ENCODE measurements at regions not wholly inside any gene's neighbourhood (a gene's known extent, or its start where the extent isn't known, plus 50 kb on each side); places are given as distances from the start of the nearest gene placed in this dataset.
"Not testable (repeated sequence)": the region's sequence is repeated elsewhere in the genome, so short reads cannot be mapped to it uniquely, and the experiment has no call there.

GRCh38 chr5:2565147-2565546 is 186.3 kb downstream of the IRX2 start:
- DNase-seq = no peak

- no peak for DNase-seq
Observed at GRCh38 chr5:2563046-2563445, 188.4 kb downstream of the IRX2 start.

- DNase-seq = no peak
Observed at GRCh38 chr5:2562036-2562435, 189.4 kb downstream of the IRX2 start.

- DNase-seq = no peak
Observed at GRCh38 chr5:2560435-2560834, 191.0 kb downstream of the IRX2 start.

GRCh38 chr5:2557435-2557834 is 194.0 kb downstream of the IRX2 start:
- no peak for DNase-seq

GRCh38 chr5:2556375-2556966 is 195.0 kb downstream of the IRX2 start:
- no peak for DNase-seq

- DNase-seq = no peak
Observed at GRCh38 chr5:2553611-2554010, 197.9 kb downstream of the IRX2 start.

- no peak for DNase-seq
Observed at GRCh38 chr5:2550509-2550908, 201.0 kb downstream of the IRX2 start.

- DNase-seq = no peak
Observed at GRCh38 chr5:2549900-2550299, 201.6 kb downstream of the IRX2 start.

GRCh38 chr5:2549354-2549753 is 202.1 kb downstream of the IRX2 start:
- DNase-seq = no peak

GRCh38 chr5:2546938-2547337 is 204.5 kb downstream of the IRX2 start:
- no peak for DNase-seq

GRCh38 chr5:2544003-2544402 is 207.5 kb downstream of the IRX2 start:
- DNase-seq = no peak

- no peak for DNase-seq
Observed at GRCh38 chr5:2542821-2543220, 208.7 kb downstream of the IRX2 start.

- no peak for DNase-seq
Observed at GRCh38 chr5:2542026-2542425, 209.5 kb downstream of the IRX2 start.

GRCh38 chr5:2538169-2538568 is 213.3 kb downstream of the IRX2 start:
- DNase-seq = no peak

GRCh38 chr5:2537378-2538145 is 213.9 kb downstream of the IRX2 start:
- DNase-seq = no peak

- DNase-seq = no peak
Observed at GRCh38 chr5:2536632-2537377, 214.7 kb downstream of the IRX2 start.

GRCh38 chr5:2534970-2535369 is 216.5 kb downstream of the IRX2 start:
- no peak for DNase-seq

- DNase-seq = no peak
Observed at GRCh38 chr5:2534251-2534650, 217.2 kb downstream of the IRX2 start.

- not testable (repeated sequence) for DNase-seq
Observed at GRCh38 chr5:2533848-2534247, 217.6 kb downstream of the IRX2 start.

- DNase-seq = no peak
Observed at GRCh38 chr5:2532809-2533208, 218.7 kb downstream of the IRX2 start.

- no peak for DNase-seq
Observed at GRCh38 chr5:2531318-2531717, 220.2 kb downstream of the IRX2 start.

GRCh38 chr5:2530609-2531008 is 220.9 kb downstream of the IRX2 start:
- no peak for DNase-seq
